Keratinocyte (primary cell): ENCODE measurements at regions not wholly inside any gene's neighbourhood (a gene's known extent, or its start where the extent isn't known, plus 50 kb on each side); places are given as distances from the start of the nearest gene placed in this dataset.

ENCODE experiments used
- DNase-seq: peaks from one replicate; pipeline ENCODE4 v3.0.0-alpha.2; 2011; ENCODE audit warnings: low read depth, missing footprints, low spot score
- FAIRE-seq: peaks from 2 replicates; lab custom pipeline; 2011; peaks lifted over from hg19 to GRCh38; lab: Jason Lieb, UNC
- H2AFZ ChIP-seq: 2 replicates; pipeline ENCODE4 v1.6.0; 2012; ENCODE audit warnings: low read length, control low read depth, inconsistent platforms; ENCODE audit not compliant: control insufficient read depth
- H3K27ac ChIP-seq: 2 replicates; pipeline ENCODE4 v1.5.1; 2011; ENCODE audit warnings: low read length; ENCODE audit not compliant: control insufficient read depth, insufficient read depth
- H3K27me3 ChIP-seq: 3 replicates; pipeline ENCODE4 v1.6.0; 2011; ENCODE audit warnings: low read length; ENCODE audit not compliant: control insufficient read depth, insufficient read depth; ENCODE audit errors: extremely low read depth
- H3K36me3 ChIP-seq, 2 experiments: 2 replicates in 1 of 2; 3 replicates in 1 of 2; pipeline ENCODE4 v1.5.1; 2011; ENCODE audit warnings: low read length in 2 of 2, mild to moderate bottlenecking in 1 of 2; ENCODE audit not compliant: control insufficient read depth in 2 of 2, insufficient read depth in 2 of 2; ENCODE audit errors: extremely low read depth in 1 of 2
- H3K4me1 ChIP-seq: 3 replicates; pipeline ENCODE4 v1.5.1; 2011; ENCODE audit warnings: low read length; ENCODE audit not compliant: control insufficient read depth, insufficient read depth; ENCODE audit errors: extremely low read depth
- H3K4me2 ChIP-seq: 3 replicates; pipeline ENCODE4 v1.6.0; 2011; ENCODE audit warnings: low read depth, low read length; ENCODE audit not compliant: control insufficient read depth, insufficient read depth; ENCODE audit errors: extremely low read depth
- H3K4me3 ChIP-seq, 3 experiments: fragments of 200-600 bp in 1 of 3; sonication (generic) in 1 of 3; 2 replicates in 2 of 3; 3 replicates in 1 of 3; pipeline ENCODE4 v1.5.1; 2011 to 2016; ENCODE audit warnings: low read length in 3 of 3, mild to moderate bottlenecking in 3 of 3, control low read depth in 2 of 3, inconsistent platforms in 1 of 3, low read depth in 1 of 3, mixed read lengths in 1 of 3, mixed run types in 1 of 3, moderate library complexity in 1 of 3; ENCODE audit not compliant: control insufficient read depth in 2 of 3, insufficient read depth in 2 of 3; ENCODE audit errors: extremely low read depth in 1 of 3
- H3K79me2 ChIP-seq: 2 replicates; pipeline ENCODE4 v1.6.0; 2012; ENCODE audit warnings: low read length; ENCODE audit not compliant: control insufficient read depth, insufficient read depth
- H3K9ac ChIP-seq: 3 replicates; pipeline ENCODE4 v1.6.0; 2011; ENCODE audit warnings: low read length; ENCODE audit not compliant: control insufficient read depth, insufficient read depth; ENCODE audit errors: extremely low read depth
- H3K9me1 ChIP-seq: 3 replicates; pipeline ENCODE4 v1.6.0; 2011; ENCODE audit warnings: low read length; ENCODE audit not compliant: control insufficient read depth, insufficient read depth; ENCODE audit errors: extremely low read depth
- H3K9me3 ChIP-seq: 2 replicates; pipeline ENCODE4 v1.5.1; 2012; ENCODE audit warnings: low read depth, low read length; ENCODE audit not compliant: control insufficient read depth
- H4K20me1 ChIP-seq: 3 replicates; pipeline ENCODE4 v1.6.0; 2011; ENCODE audit warnings: low read length; ENCODE audit not compliant: control insufficient read depth, insufficient read depth; ENCODE audit errors: extremely low read depth
- CTCF ChIP-seq, 3 experiments: IDR thresholded peaks in 1 of 3; conservative IDR thresholded peaks in 1 of 3; optimal IDR thresholded peaks in 1 of 3; 2 replicates in 2 of 3; 3 replicates in 1 of 3; pipeline versions ENCODE3 to v1.5.1; 2011; ENCODE audit warnings: low read length in 3 of 3, mild to moderate bottlenecking in 3 of 3, moderate library complexity in 2 of 3, control low read depth in 1 of 3, inconsistent platforms in 1 of 3; ENCODE audit not compliant: insufficient read depth in 2 of 3; ENCODE audit errors: extremely low read depth in 1 of 3
- EZH2 ChIP-seq: IDR thresholded peaks from one replicate; pipeline ENCODE4 v1.6.1; 2012; ENCODE audit warnings: inconsistent platforms, mild to moderate bottlenecking, low read length, moderate library complexity
- dilution Hi-C: fragments of 300-500 bp; cut with MboI; formaldehyde crosslinking; loops from one replicate; pipeline ENCODE4 v1.7.0; 2020; ENCODE audit warnings: low sequenced_read_pairs; ENCODE audit not compliant: extremely low pct_ligation_motif_present

DNA sequence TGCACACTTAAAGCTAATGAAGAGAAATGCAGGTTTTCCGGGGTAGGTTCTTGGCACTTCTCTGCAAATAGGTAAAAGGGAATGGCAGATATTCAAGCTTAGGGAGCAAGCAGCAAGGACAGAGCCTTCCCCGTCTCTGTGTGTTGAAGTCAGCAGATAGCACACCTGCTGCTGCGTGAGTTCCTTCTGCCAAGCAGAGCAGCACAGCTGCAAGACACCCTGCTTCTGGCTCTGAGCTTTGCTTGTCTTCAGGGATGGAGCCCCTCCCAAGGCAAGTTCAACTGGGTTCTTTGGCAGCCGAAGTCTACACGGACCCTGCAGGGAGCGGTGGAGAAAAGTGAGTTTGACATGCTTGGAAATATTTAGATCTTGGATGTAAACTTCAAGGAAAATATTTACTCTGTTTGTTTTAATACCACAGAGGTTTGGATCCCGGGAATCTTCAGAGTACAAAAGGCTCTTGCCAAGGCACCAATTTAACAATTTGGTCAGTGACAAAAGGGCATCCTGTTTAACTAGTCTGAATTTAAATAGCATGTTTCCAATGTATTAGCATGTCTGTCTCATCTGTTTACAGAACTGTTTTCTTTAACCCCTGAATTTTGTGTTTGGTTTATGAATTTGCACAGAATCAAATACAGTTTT is 113.4 kb upstream of the KCNJ16 start:
- Histone ChIP-seq H3K36me3 (no peaks in the 10 kb centered on the region), H3K9me1 (no peaks in the 10 kb centered on the region), H3K27me3 (no peaks in the 10 kb centered on the region), H3K4me2 (no peak overlapping the region), H3K4me1 (no peaks in the 10 kb centered on the region), H2AFZ (no peak overlapping the region), H3K79me2 (no peaks in the 10 kb centered on the region), H4K20me1 (no peaks in the 10 kb centered on the region), H3K9me3 (no peaks in the 10 kb centered on the region), H3K4me3 (no peak overlapping the region), H3K9ac (no peak overlapping the region), H3K27ac (no peak overlapping the region)
- TF ChIP-seq EZH2 = no peak
- TF ChIP-seq CTCF (optimal IDR thresholded peaks at IDR 0.05 in 1 of 3, IDR thresholded peaks at IDR 0.05 in 1 of 3, conservative IDR thresholded peaks at IDR 0.05 in 1 of 3; ENCODE audit: extremely low read depth in 1 of 3, insufficient read depth in 2 of 3, low read length in 3 of 3) = no peak
- no peak for DNase-seq
- dilution Hi-C loops = no loop called here
- FAIRE-seq = peak; percentile 29

- DNase-seq = no peak
- TF ChIP-seq EZH2 = no peak
- no peak for TF ChIP-seq CTCF (optimal IDR thresholded peaks at IDR 0.05 in 1 of 3, IDR thresholded peaks at IDR 0.05 in 1 of 3, conservative IDR thresholded peaks at IDR 0.05 in 1 of 3; ENCODE audit: extremely low read depth in 1 of 3, insufficient read depth in 2 of 3, low read length in 3 of 3)
- dilution Hi-C loops = no loop called here
- Histone ChIP-seq H3K79me2 (no peaks in the 10 kb centered on the region), H3K9ac (no peak overlapping the region), H3K9me3 (no peaks in the 10 kb centered on the region), H3K4me1 (no peaks in the 10 kb centered on the region), H4K20me1 (no peaks in the 10 kb centered on the region), H3K27ac (no peak overlapping the region), H3K4me2 (no peak overlapping the region), H3K27me3 (no peaks in the 10 kb centered on the region), H3K36me3 (no peaks in the 10 kb centered on the region), H2AFZ (no peak overlapping the region), H3K4me3 (no peak overlapping the region), H3K9me1 (no peaks in the 10 kb centered on the region)
- no peak for FAIRE-seq
These were observed 112.5 kb upstream of the KCNJ16 start for GRCh38 chr17:69962436-69962995.
